ENCODE measurements at regions not wholly inside any gene's neighbourhood (a gene's known extent, or its start where the extent isn't known, plus 50 kb on each side); places are given as distances from the start of the nearest gene placed in this dataset.

GRCh38 chr7:17593819-17594419, 295.5 kb downstream of the AHR start:
- TF ChIP-seq EP300 (IDR thresholded peaks at IDR 0.05) = peak in 1 of 2 donors; percentile 43
- no peak for TF ChIP-seq CTCF (IDR thresholded peaks at IDR 0.05)

Data from tibial nerve (tissue), 4 donors.